DMS114 treated with DMSO at 0.1 percent for 48 hours (cell line): ENCODE measurements at regions not wholly inside any gene's neighbourhood (a gene's known extent, or its start where the extent isn't known, plus 50 kb on each side); places are given as distances from the start of the nearest gene placed in this dataset.
"Not testable (repeated sequence)": the region's sequence is repeated elsewhere in the genome, so short reads cannot be mapped to it uniquely, and the experiment has no call there.

Experiments
- DNase-seq: peaks from one replicate; lab custom pipeline; 2025; ENCODE audit not compliant: unreplicated experiment; lab: John Stamatoyannopoulos, UW

GRCh38 chr16:29062235-29062634 is 77.4 kb downstream of the LAT start:
- DNase-seq = not testable (repeated sequence)

- not testable (repeated sequence) for DNase-seq
Measured at GRCh38 chr16:29061467-29061921, 76.6 kb downstream of the LAT start.

- not testable (repeated sequence) for DNase-seq
Measured at GRCh38 chr16:29060022-29060810, 75.4 kb downstream of the LAT start.

- not testable (repeated sequence) for DNase-seq
Measured at GRCh38 chr16:29059575-29059974, 74.7 kb downstream of the LAT start.
